LNCAP (cell line): ENCODE measurements at regions not wholly inside any gene's neighbourhood (a gene's known extent, or its start where the extent isn't known, plus 50 kb on each side); places are given as distances from the start of the nearest gene placed in this dataset.

Source experiments
- TF ChIP-seq, protein P1 (sequence below): fragments of 450-650 bp; IDR thresholded peaks from 2 replicates; pipeline ENCODE4 v1.5.1; 2017; ENCODE audit warnings: mild to moderate bottlenecking

DNA sequence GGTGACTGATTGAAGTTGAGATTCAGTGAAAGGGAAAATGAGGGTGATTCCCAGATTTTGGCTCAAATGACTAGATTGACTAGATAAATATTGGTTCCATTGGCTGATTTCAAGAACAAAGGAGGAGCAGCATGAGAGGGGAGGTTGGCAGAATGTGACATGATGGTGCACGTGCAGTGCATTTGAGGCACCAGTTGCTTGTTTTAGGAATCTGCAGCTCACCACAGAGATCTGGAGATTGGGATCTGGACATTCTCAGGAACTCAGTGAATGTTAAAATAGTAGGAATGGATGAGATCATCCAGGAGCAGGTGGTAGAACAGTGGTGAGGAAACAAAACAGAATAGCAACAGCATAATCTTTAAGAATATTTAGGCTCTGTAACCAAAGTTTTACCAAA is 496.3 kb downstream of the DHX35 start:
- TF ChIP-seq, protein P1, sequence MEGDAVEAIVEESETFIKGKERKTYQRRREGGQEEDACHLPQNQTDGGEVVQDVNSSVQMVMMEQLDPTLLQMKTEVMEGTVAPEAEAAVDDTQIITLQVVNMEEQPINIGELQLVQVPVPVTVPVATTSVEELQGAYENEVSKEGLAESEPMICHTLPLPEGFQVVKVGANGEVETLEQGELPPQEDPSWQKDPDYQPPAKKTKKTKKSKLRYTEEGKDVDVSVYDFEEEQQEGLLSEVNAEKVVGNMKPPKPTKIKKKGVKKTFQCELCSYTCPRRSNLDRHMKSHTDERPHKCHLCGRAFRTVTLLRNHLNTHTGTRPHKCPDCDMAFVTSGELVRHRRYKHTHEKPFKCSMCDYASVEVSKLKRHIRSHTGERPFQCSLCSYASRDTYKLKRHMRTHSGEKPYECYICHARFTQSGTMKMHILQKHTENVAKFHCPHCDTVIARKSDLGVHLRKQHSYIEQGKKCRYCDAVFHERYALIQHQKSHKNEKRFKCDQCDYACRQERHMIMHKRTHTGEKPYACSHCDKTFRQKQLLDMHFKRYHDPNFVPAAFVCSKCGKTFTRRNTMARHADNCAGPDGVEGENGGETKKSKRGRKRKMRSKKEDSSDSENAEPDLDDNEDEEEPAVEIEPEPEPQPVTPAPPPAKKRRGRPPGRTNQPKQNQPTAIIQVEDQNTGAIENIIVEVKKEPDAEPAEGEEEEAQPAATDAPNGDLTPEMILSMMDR, result no peak

DNA sequence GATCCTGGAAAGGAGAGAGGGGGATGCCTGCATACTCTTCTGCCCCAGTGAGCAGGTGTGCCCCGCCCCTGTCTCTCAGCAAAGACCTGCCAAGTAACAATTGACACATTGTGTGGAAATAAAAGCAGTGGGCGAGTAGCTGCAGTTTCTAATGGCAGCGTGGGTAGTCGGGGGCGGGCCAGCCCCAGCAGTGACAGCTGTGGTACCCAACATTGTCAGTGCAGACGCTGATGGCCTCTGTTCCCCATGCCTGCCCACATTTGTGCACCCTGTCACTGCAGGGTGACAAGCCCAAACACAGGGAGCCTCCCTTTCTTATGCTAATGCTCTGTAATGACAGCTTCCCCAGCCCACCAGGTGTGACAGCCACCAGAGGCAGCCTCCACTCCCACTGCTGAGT is 491.7 kb downstream of the DHX35 start:
- TF ChIP-seq, protein P1, result no peak

DNA sequence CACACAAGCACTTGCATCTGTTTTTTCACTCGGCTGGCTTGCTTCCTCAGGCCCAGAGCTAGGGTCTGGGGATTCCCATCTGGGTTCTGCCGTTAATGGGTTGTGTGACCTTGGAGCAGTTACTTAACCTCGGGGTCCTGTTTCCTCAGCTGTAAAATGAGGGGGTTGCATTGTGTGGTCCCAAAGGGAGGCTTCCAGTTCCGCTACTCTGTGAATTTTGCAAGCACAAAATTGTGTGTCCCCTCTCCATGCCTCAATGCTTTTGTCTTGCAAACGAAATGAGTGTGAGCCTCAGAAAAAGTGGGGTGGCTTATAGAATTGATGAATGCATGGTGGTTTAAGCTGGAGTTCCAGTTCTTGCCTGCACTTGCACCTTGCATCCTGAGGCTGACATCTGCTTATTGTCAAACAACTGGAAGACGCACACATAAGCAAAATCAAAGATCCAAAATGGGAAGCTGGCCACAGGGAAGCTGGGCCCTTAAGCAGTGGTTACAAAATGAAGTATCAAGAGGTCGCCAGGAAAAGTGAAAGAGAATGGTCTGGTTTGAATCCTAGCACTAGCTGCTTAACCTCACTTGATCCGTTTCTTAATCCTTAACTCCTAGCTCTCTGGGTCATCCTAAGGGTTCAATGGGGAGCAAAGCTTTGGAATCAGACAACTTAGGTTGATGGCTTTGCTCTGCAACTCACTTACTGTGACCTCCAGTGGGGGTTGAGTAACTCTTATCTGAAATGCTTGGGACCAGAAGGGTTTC is 490.6 kb downstream of the DHX35 start:
- TF ChIP-seq, protein P1, result no peak

DNA sequence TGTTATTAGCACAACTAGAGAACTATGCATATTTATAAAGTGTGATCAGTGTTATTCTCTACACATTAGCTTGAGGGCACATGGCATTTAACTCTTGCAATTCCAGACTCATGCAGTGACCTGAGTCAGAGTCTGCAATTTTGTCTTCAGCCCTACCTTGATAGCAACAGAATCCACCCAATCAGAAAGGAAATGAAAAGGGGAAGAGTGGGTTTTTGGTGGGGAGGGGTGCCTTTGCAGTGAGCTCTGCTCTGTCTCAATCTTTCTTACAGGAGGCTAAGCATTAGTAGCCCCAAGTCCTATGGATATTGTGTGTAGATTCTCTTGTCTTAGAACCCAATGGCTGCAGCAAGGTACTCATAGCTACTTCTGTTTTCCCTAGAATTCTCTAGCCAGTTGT is 489.2 kb downstream of the DHX35 start:
- TF ChIP-seq, protein P1, result no peak

DNA sequence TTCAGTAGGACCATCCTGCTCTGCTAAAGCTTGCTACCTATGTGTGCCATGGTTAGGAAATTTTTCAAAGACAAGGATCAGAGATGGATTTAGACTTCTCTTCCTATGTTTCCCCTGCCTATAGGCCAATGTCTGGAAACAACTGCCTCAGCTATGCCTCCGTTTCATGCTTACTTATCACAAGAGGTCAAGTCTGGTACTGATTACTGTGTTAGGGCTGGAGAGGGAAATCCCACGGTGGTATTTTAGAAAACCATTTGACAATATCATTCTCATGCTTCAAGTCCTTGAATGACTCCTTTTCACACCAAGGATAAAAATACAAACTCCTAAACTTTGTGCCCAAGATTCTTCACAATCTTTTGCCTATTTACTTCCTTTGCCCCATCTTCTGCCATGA is 484.3 kb downstream of the DHX35 start:
- TF ChIP-seq, protein P1, result no peak

DNA sequence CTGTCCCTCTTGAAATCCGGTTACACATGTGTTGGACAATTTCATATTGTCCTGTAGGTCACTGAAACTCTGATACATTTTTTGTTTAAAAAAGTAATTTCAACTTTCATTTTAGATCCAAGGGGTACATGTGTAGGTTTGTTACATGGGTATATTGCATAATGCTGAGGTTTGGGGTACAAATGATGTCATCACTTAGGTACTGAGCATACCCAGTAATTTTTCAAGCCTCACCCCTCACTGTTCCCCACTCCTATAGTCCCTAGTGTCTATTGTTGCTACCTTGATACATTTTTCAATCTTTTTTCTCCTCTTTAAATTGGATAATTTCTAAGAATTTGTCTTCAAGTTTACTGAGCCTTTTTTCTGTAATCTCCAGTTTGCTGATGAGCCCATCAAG is 483.0 kb downstream of the DHX35 start:
- TF ChIP-seq, protein P1, result no peak

DNA sequence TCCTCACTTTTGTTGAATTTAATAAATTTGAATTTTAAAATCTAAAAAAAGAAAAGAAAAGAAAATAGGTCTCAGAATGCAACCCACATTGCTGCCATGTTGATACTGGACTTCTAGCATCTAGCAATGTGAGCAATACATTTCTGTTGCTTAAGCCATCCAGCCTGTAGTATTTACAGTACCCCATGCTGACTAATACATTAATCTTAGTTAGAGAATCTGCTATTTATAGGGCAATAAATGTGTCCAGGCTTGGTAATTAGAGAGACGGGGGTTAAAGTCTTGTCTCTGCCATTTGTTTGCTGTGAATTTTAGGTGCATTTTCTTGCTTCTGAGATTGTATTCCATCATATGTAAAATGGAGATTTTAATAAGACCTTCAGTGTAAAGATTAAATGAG is 471.3 kb downstream of the DHX35 start:
- TF ChIP-seq, protein P1, result no peak
